ENCODE measurements at regions not wholly inside any gene's neighbourhood (a gene's known extent, or its start where the extent isn't known, plus 50 kb on each side); places are given as distances from the start of the nearest gene placed in this dataset.

DNA sequence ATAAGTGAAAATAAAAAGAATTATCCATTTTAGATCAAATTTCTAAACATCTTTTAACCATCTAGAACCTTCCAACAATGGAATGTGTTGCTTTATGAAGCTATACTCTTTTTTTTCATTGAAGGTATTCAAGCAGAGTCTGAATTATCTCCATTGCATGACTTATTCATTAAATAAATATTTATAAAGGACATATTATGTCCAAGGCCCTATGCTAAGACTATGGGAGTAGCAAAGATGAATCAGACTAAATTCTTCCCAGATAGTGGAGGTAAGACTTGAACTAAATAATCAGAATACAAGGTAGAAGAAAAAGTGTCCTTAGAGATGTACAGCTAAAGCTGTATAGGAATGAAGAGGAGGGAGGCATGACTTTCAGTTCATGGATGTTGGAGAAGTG is 215.5 kb upstream of the RGMB start:
- ChIA-PET CTCF (interaction anchor here (0.6 kb wide), 1 partner anchor 846 kb away, joined by 3 read pairs; no protein-coding TSS in a partner anchor), POLR2A (no interaction called here)

DNA sequence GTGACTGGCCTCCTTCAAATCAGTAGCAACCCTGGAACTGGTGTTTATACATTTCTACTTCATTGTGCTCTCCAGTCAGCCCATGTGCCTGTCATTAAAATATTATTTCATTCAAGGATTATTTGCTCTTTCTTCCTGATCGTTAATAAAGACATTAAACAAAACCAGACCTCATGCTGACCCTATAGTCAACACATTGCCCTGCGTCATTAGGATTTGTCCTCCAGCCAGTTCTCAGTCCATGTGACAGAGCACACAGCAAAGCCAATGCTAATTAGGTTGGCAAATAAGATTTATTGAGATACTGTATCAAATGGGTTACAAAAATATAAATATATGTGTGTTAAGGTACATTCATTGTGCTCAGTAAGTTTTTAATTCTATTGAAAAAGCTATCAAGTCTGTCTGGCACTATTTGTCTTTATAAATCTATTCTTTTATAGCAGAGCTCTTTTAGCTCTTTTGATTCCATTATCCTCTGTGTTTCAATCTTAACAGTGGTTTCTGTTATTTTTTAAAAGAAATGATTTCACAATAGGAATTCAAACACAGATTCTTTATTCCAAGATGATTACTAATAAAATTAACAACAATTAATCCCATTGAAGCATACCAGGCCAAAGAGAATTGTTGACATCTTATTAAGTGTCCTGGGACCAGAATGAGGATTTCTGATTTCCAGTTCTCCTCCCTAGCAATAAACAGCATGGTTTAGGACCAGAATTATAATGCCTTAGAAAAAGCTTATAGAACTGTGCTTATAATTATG is 209.4 kb upstream of the RGMB start:
- POLR2A ChIA-PET = no interaction called here
- CTCF ChIA-PET = no interaction called here

- ChIA-PET POLR2A (no interaction called here), CTCF (no interaction called here)
Measured at GRCh38 chr5:98564836-98565235, 208.6 kb upstream of the RGMB start.

- ChIA-PET CTCF (interaction anchor here (0.6 to 0.7 kb wide), 2 partner anchors 398 to 461 kb away, joined by 3 to 4 read pairs; no protein-coding TSS in a partner anchor), POLR2A (no interaction called here)
Measured at GRCh38 chr5:98568336-98568735, 205.1 kb upstream of the RGMB start.

- ChIA-PET POLR2A (no interaction called here), CTCF (no interaction called here)
Measured at GRCh38 chr5:98569288-98569687, 204.2 kb upstream of the RGMB start.

GRCh38 chr5:98570010-98570409 is 203.5 kb upstream of the RGMB start:
- ChIA-PET POLR2A (no interaction called here), CTCF (no interaction called here)

DNA sequence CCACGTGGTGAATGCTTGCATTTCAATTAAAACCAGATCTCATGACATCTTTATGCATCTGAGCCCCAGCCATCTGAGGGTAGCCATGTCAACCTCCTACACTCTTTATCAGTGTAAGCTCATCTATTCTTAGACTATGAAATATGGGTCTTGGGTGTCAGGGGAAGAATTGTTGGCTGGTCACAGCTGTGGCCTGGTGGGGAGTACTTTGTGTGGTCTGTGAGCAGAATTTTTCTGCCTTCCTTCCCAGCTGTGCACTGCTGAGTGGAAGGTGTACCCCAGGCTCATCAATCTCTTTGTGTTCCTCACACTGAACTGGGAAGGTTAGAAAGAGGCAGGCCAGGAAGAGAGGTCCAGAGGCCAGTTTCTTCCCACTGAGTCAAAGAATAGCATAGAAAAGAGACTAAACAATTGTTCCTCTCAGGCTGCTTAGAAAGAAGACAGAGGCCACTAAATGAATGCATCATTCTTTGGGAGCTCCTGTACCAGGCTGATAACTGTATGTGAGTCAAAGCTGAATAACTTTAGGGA is 202.7 kb upstream of the RGMB start:
- CTCF ChIA-PET = no interaction called here
- POLR2A ChIA-PET = no interaction called here

DNA sequence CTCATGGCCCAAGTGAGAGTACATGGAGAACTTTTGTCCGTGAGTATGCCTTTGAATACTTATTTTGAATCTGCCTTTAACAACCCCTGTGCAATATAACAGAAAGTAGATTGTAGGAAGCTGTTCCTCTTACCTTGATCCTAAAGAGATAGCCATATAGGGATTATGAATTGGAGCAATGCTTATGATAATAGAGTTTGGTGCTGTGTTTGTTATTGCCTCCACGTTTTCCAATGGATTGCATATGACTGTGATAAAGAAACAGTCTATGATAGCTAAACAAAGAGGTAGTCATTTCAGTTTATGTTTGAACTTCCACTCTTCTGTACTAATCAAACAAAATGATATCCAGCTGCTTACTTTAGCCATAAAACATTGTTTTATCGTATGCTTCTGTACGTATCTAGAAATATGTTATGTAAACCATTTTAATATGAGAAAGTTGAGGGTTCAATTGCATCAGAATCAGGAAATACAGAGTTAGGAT is 199.6 kb upstream of the RGMB start:
- ChIA-PET POLR2A (no interaction called here), CTCF (no interaction called here)

- POLR2A ChIA-PET = no interaction called here
- CTCF ChIA-PET = no interaction called here
Measured at GRCh38 chr5:98576275-98576674, 197.2 kb upstream of the RGMB start.

- ChIA-PET CTCF (no interaction called here), POLR2A (no interaction called here)
Measured at GRCh38 chr5:98578438-98578837, 195.0 kb upstream of the RGMB start.

GRCh38 chr5:98581112-98581997 is 192.1 kb upstream of the RGMB start:
- POLR2A ChIA-PET = no interaction called here
- CTCF ChIA-PET = no interaction called here

- CTCF ChIA-PET = no interaction called here
- POLR2A ChIA-PET = no interaction called here
Measured at GRCh38 chr5:98583586-98583985, 189.9 kb upstream of the RGMB start.

GRCh38 chr5:98585661-98586310 is 187.7 kb upstream of the RGMB start:
- ChIA-PET POLR2A (no interaction called here), CTCF (no interaction called here)

GRCh38 chr5:98586581-98586980 is 186.9 kb upstream of the RGMB start:
- ChIA-PET CTCF (no interaction called here), POLR2A (no interaction called here)

DNA sequence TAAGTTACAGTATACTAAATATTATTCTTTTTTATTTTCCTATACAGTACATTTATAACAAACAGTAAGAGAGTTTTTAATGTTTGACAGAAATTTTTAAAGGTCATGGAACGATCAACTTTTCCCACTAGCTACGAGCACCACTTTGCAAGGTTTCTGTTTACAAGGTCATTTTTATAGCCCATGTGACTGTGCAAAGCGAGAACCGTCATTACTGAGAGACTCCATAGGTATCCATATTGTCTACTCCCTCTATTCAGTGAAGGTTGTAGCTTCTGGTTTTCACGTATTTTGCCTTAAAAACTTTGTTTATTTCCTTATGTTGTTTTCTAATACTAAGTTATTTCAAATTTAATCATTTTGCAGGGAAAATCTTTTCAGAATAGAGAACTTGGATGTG is 186.3 kb upstream of the RGMB start:
- CTCF ChIA-PET = no interaction called here

GRCh38 chr5:98588215-98588614 is 185.2 kb upstream of the RGMB start:
- ChIA-PET CTCF (no interaction called here), POLR2A (no interaction called here)

More for the DNA sequence above, 186.3 kb upstream of the RGMB start:
- POLR2A ChIA-PET = no interaction called here

GRCh38 chr5:98593418-98593817 is 180.0 kb upstream of the RGMB start:
- POLR2A ChIA-PET = no interaction called here

GRCh38 chr5:98594098-98594497 is 179.4 kb upstream of the RGMB start:
- CTCF ChIA-PET = no interaction called here
- POLR2A ChIA-PET = no interaction called here

More at GRCh38 chr5:98593418-98593817, 180.0 kb upstream of the RGMB start:
- CTCF ChIA-PET = no interaction called here

GRCh38 chr5:98599016-98599415 is 174.4 kb upstream of the RGMB start:
- ChIA-PET CTCF (no interaction called here), POLR2A (no interaction called here)

GRCh38 chr5:98602534-98603112 is 170.8 kb upstream of the RGMB start:
- CTCF ChIA-PET = no interaction called here
- POLR2A ChIA-PET = no interaction called here

Measured in activated CD8-positive, alpha-beta memory T cell treated with anti-CD3 and anti-CD28 coated beads for 36 hours (primary cell).